Heart right ventricle (tissue), 16 donors: ENCODE measurements at regions not wholly inside any gene's neighbourhood (a gene's known extent, or its start where the extent isn't known, plus 50 kb on each side); places are given as distances from the start of the nearest gene placed in this dataset.

ENCODE experiments used
- ATAC-seq, 8 donors: fragments of 200-7000 bp; cut with Tn5 transposase; one replicate each; pipeline ENCODE4 v1.9.1; 2020; ENCODE audit warnings: mild to moderate bottlenecking in 8 of 8, moderate library complexity in 8 of 8, moderate number of reproducible peaks in 1 of 8
- DNase-seq, 2 donors: peaks; one replicate each; pipeline ENCODE4 v3.0.0-alpha.2; 2020
- H3K27ac ChIP-seq, 10 donors: fragments of 200-600 bp; sonication (generic) in 2 of 10; one replicate each; pipeline versions ENCODE4 v1.5.0 to v1.8.0; 2020 to 2022; ENCODE audit warnings: mild to moderate bottlenecking in 3 of 10
- H3K27me3 ChIP-seq, 7 donors: fragments of 200-600 bp; one replicate each; pipeline ENCODE4 v1.8.0; 2021 to 2022; ENCODE audit warnings: mild to moderate bottlenecking in 2 of 7
- H3K36me3 ChIP-seq, 9 donors: fragments of 200-600 bp; sonication (generic) in 1 of 9; one replicate each; pipeline versions ENCODE4 v1.5.0 to v1.8.0; 2020 to 2022; ENCODE audit warnings: mild to moderate bottlenecking in 2 of 9
- H3K4me1 ChIP-seq, 9 donors: fragments of 200-600 bp; sonication (generic) in 1 of 9; one replicate each; pipeline versions ENCODE4 v1.5.0 to v1.8.0; 2020 to 2022; ENCODE audit warnings: mild to moderate bottlenecking in 4 of 9
- H3K4me3 ChIP-seq, 10 donors: fragments of 200-600 bp; sonication (generic) in 2 of 10; one replicate each; pipeline versions ENCODE4 v1.5.0 to v1.8.0; 2020 to 2022; ENCODE audit warnings: mild to moderate bottlenecking in 7 of 10, moderate library complexity in 2 of 10
- H3K9me3 ChIP-seq, 11 donors: fragments of 200-600 bp in 10 of 11; sonication (generic) in 2 of 11; one replicate each; pipeline versions ENCODE4 v1.5.0 to v1.8.0; 2013 to 2022; ENCODE audit warnings: mild to moderate bottlenecking in 2 of 11, control low read depth in 1 of 11, moderate library complexity in 1 of 11
- WGBS, 2 donors: extraction: QIAGEN DNeasy Blood & Tissue Kit; methylation state at CpG; one replicate each; pipeline ENCODE4 v1.1.7; 2013; ENCODE audit warnings: inconsistent platforms in 1 of 2; 5-methylcytosine and 5-hydroxymethylcytosine counted together
- intact Hi-C, 10 donors: fragments of 100-400 bp; cut with DNase I; formaldehyde crosslinking; loops; one replicate each; pipeline versions ENCODE4 v1.11.1 to v1.14.2; 2022
- TF ChIP-seq, protein P1 (sequence below), 9 donors: fragments of 200-600 bp; sonication (generic) in 2 of 9; IDR thresholded peaks; one replicate each; pipeline versions ENCODE4 v1.5.0 to v1.8.0; 2021 to 2022; ENCODE audit warnings: antibody characterized with exemption in 9 of 9, mild to moderate bottlenecking in 5 of 9, moderate library complexity in 1 of 9
- donor health status: Arrhythmogenic right ventricular cardiomyopathy.
- donor health status: ischemic (EF 13 %, LVEDD 7.1; RV severe dilation, severe dysfunction).
- donor health status: healthy with polysubstance abuse.
- donor health status: DM: no; HTN: yes; CAD: no.
- donor health status: DM: no; HTN: no; CAD: no.
- donor health status: ischemic (EF 25% LVEDD 6.9; RV normal size, moderate dysfunction).
- donor health status: ischemic (EF 25% LVEDD 5.7; RV mildly dilated, moderate dysfunction).
- donor health status: healthy.
- donor health status: DM: yes; HTN: yes; CAD: no.
- donor health status: Ischemic cardiomyopathy.
- donor health status: ischemic (EF 35%, LVEDD 5.7; RV mildly dilated, moderate dysfunction).
- donor health status: nonischemic (EF 11% LVEDD 7.7; RV severe dilation, severe dysfunction).
- donor health status: DM: yes; HTN: yes; CAD: no.
- donor health status: PGD.
- donor health status: ischemic (EF 29% LVEDD 5.4; RV normal size, mild dysfunction).
- donor health status: nonischemic (EF 23%, LVEDD 6.1; RV moderate dilation, normal function).

DNA sequence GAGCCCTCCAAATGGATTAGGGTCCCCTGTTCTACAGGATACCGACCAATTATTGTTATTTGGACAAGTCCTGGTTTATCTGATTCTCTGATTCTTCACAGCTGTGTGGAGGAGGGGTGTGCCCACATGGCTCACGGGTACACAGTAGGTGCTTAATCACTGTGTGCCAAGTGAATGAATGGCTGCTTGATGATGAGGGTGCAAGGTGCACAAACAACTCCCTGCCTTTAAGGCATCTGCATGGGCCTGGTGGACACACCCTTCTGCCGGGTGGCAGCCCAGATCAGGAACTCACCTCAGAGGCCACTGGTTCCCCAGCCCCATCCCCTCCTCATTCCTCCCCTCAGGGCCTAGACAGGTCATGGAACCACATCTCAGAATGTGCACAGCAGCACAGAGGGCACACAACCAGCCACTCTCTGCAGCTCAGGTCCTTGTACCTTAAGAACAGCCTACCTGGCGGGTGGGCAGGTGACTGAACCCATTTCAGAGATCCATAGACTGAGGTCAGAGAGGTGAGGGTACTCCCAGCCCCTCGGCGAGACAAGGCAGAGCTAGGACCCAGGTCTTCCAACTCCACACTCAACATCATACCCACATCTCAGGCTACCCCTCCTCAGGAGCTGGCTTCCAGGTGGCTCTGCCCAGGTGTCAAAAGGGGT lies 50.3 kb downstream of the SHANK2 start:
- no peak overlapping the region for H3K27ac ChIP-seq
- ATAC-seq (no peak), DNase-seq (no peak)
- whole genome bisulfite sequencing, 2 donors = 87 to 91% methylated on average over 6 of the region's 6 CpGs
- no peaks in the 10 kb centered on the region for H3K4me1 ChIP-seq
- H3K9me3 ChIP-seq = no peaks in the 10 kb centered on the region
- no peaks in the 10 kb centered on the region for H3K36me3 ChIP-seq
- H3K27me3 ChIP-seq = peaks cover 0 to 54% (median 6%) of the 10 kb centered on the region in 7 donors
- no peak overlapping the region for H3K4me3 ChIP-seq
- TF ChIP-seq, protein P1, sequence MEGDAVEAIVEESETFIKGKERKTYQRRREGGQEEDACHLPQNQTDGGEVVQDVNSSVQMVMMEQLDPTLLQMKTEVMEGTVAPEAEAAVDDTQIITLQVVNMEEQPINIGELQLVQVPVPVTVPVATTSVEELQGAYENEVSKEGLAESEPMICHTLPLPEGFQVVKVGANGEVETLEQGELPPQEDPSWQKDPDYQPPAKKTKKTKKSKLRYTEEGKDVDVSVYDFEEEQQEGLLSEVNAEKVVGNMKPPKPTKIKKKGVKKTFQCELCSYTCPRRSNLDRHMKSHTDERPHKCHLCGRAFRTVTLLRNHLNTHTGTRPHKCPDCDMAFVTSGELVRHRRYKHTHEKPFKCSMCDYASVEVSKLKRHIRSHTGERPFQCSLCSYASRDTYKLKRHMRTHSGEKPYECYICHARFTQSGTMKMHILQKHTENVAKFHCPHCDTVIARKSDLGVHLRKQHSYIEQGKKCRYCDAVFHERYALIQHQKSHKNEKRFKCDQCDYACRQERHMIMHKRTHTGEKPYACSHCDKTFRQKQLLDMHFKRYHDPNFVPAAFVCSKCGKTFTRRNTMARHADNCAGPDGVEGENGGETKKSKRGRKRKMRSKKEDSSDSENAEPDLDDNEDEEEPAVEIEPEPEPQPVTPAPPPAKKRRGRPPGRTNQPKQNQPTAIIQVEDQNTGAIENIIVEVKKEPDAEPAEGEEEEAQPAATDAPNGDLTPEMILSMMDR (IDR thresholded peaks at IDR 0.05) = no peak
- intact Hi-C loops = no loop called here

DNA sequence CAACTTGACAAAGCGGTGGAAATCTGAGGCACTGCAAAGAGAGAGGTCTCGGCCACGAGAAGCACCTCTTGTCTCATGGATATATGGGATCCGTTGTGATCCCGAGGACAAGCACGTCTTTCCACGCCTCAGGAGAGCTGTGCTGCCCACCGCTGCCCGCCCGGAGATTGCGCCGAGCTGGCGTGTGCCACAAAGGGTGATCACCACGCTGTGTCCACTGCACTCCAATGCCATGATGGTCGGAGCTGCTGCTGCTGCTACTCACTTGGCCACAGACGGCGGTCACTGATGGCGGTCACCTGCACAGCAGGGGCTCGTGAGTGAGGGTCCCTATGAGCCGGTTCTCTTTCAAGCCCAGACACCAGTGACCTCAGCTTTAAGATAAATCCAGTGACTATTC lies 51.1 kb downstream of the SHANK2 start:
- no peaks in the 10 kb centered on the region for H3K4me1 ChIP-seq
- no peaks in the 10 kb centered on the region for H3K36me3 ChIP-seq
- 90% methylated on average over 20 of the region's 20 CpGs for WGBS, 2 donors
- peaks cover 0 to 54% (median 6%) of the 10 kb centered on the region in 7 donors for H3K27me3 ChIP-seq
- intact Hi-C loops = no loop called here
- H3K9me3 ChIP-seq = no peaks in the 10 kb centered on the region
- H3K27ac ChIP-seq = no peak overlapping the region
- no peak overlapping the region for H3K4me3 ChIP-seq
- no peak for DNase-seq
- TF ChIP-seq, protein P1 (IDR thresholded peaks at IDR 0.05) = no peak
- no peak for ATAC-seq

DNA sequence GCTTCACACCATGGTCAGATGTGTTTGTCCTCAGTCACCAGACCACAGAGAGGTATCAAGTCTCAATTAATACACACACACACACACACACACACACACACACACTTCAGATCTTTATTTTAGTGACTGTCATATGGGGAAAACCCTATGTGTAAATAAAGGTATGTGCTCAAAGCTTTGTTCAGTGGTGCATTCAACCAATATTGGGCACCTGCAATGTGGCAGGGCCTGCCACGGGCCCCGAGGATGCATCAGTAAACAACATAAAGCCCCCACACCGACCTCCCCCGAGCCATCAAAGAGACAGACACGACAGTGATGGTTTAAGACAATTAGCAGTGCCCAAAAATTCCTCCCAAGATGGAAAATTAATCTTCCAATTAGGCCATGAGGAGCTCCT lies 51.6 kb downstream of the SHANK2 start:
- no peaks in the 10 kb centered on the region for H3K4me1 ChIP-seq
- peaks cover 0 to 53% (median 6%) of the 10 kb centered on the region in 7 donors for H3K27me3 ChIP-seq
- no peak overlapping the region for H3K4me3 ChIP-seq
- TF ChIP-seq, protein P1 (IDR thresholded peaks at IDR 0.05) = no peak
- ATAC-seq (no peak), DNase-seq (no peak)
- WGBS, 2 donors = 68 to 82% methylated on average over 5 of the region's 5 CpGs
- no peaks in the 10 kb centered on the region for H3K9me3 ChIP-seq
- intact Hi-C loops = no loop called here
- no peaks in the 10 kb centered on the region for H3K36me3 ChIP-seq
- no peak overlapping the region for H3K27ac ChIP-seq

DNA sequence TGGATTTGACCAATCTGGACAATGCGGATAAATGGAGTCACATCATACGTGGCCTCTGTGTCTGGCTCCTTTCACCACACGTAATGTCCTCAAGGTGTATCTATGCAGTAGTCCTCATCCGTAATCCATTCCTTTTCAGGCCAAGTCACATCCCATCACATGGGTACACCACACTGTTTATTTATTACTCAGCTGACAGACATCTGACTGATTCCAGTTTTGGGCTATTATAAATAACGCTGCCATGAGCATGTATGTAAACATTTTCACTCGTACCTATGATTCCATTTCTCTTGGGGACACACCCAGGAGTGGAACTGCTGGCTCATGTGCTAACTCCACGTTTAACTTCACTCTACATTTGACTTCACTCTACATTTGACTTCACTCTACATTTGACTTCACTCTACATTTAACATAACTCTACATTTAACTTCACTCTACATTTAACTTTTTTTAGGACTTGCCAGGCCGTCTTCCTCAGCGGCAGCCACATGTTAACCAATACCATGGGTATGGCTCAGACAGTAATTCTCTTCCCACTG lies 52.1 kb downstream of the SHANK2 start:
- DNase-seq (no peak), ATAC-seq (no peak)
- TF ChIP-seq, protein P1 (IDR thresholded peaks at IDR 0.05) = no peak
- Histone ChIP-seq H3K4me1 (no peaks in the 10 kb centered on the region), H3K36me3 (no peaks in the 10 kb centered on the region), H3K9me3 (no peaks in the 10 kb centered on the region), H3K27ac (no peak overlapping the region), H3K4me3 (no peak overlapping the region), H3K27me3 (peaks cover 0 to 48% (median 6%) of the 10 kb centered on the region in 7 donors)
- WGBS, 2 donors = 78 to 81% methylated on average over 9 of the region's 9 CpGs
- intact Hi-C loops = no loop called here
